GM18505 (cell line): ENCODE measurements at regions not wholly inside any gene's neighbourhood (a gene's known extent, or its start where the extent isn't known, plus 50 kb on each side); places are given as distances from the start of the nearest gene placed in this dataset.

Experiments used
- ATAC-seq: cut with Tn5 transposase; IDR thresholded peaks from one replicate; pipeline ENCODE4 v1.9.1; 2021; ENCODE audit not compliant: unreplicated experiment
- POLR2A ChIP-seq: IDR thresholded peaks from 4 replicates; pipeline ENCODE4 v1.6.1; 2011; ENCODE audit warnings: borderline replicate concordance; ENCODE audit not compliant: insufficient read depth, insufficient read length; ENCODE audit errors: extremely low read depth

GRCh38 chr9:109931623-109932022 lies 151.6 kb downstream of the PALM2AKAP2 start:
- no peak for TF ChIP-seq POLR2A
- ATAC-seq, result no peak

- TF ChIP-seq POLR2A, result no peak
- peak; percentile 56 for ATAC-seq
Measured at GRCh38 chr9:109934136-109934856, 154.3 kb downstream of the PALM2AKAP2 start.

DNA sequence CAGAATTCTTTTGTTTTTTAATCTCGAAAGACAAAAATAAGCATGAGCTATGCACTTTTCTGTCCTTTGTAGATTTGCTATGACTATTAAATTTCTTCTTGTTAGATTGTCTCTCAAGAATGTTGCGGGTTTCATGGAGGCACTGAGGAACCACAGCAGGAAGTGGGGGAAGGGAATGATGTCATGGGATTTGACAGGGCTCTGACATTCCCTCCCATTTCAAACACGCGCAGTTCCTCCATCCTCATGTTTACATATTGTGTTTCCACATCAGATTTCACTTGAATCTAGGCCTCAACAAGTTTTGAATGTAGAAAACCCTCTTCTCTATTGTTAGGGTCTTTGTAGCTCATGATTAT lies 154.8 kb downstream of the PALM2AKAP2 start:
- no peak for ATAC-seq
- TF ChIP-seq POLR2A, result no peak

GRCh38 chr9:109935406-109936087 lies 155.5 kb downstream of the PALM2AKAP2 start:
- TF ChIP-seq POLR2A, result no peak
- ATAC-seq, result peak; percentile 67

DNA sequence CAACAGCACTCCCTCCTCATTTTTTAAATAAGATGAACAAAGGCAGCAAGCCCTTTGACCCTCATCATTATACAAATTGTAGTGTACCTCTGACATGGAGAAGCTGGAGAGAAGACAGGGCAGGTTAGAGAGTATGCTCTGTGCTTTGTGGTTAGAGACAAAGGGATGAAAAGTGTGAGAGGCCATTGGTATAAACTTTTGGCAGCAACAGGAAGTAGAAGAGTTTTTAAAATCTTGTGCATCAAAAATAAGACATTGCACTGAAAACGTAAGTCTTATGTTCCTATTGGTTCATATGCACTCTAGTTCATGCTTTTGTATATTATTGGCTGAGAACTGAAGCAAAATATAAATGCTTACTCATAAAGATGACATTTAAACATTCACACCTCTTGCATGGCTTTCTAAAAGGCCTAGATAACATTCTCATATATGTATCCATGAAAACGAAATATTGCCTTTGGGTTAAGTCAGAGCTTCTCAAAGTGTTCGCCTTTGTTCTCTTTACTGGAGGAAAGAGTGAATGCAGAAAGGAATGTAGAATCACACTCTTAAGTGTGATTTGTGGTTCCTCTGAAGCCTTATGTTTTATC lies 158.0 kb downstream of the PALM2AKAP2 start:
- TF ChIP-seq POLR2A, result no peak
- no peak for ATAC-seq

GRCh38 chr9:109939698-109940342 lies 159.8 kb downstream of the PALM2AKAP2 start:
- ATAC-seq, result no peak
- no peak for TF ChIP-seq POLR2A

DNA sequence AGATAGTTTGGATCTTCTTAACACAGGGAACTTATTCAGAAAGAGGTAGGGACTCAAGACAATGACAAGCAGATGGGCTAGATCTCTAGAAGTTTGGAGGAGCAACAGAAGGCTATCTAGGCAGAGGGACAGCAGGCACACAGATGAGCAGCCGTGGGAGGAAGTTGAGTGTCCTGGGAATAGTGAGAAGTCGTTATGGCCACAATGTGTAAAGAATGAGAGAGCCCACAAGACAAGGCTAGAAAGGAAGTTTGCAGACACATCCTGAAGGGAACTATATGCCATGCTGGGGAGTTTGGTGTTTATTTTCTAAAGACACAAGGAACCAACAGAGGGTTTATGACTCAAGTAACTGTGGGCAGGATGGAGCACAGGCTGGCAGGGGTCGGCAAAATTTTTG lies 160.6 kb downstream of the PALM2AKAP2 start:
- no peak for TF ChIP-seq POLR2A
- no peak for ATAC-seq

DNA sequence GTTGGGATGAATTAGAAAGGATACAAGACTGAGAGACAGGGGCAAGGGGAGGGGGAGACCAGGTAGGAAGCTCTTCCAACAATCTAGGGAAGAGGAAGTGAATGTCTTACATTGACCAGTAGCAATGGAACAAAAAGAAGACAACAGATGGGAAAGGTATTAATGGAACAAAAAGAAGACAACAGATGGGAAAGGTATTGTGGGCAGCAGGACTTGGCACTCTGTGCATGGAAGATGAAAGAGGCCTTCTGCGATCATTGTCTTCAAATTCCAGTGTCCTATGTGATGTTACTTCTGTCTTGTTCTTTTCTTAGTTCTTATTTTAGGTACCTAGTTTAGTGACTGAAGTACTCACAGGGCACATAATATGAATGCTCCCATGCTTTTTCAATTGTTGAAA lies 161.8 kb downstream of the PALM2AKAP2 start:
- ATAC-seq, result no peak
- no peak for TF ChIP-seq POLR2A

DNA sequence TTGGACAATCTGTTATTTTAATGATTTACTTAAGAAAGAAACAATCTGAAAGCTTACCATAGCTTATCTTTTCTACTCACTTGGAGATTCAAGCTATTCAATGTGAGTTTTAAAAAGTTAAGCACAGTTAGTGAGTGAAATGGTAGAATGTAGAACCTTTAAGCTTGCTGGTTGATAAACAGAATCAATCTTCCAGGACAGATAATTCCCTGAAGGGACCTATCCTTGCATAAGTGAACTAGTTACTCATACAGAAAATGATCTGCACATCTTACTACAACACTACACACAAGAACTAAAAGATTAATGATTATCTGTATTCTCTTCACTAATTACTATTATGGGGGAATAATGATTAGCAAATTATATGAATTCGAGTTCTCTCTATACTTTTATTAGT lies 165.6 kb downstream of the PALM2AKAP2 start:
- TF ChIP-seq POLR2A, result no peak
- no peak for ATAC-seq

- ATAC-seq, result no peak
- TF ChIP-seq POLR2A, result no peak
Measured at GRCh38 chr9:109948453-109948852, 168.5 kb downstream of the PALM2AKAP2 start.

DNA sequence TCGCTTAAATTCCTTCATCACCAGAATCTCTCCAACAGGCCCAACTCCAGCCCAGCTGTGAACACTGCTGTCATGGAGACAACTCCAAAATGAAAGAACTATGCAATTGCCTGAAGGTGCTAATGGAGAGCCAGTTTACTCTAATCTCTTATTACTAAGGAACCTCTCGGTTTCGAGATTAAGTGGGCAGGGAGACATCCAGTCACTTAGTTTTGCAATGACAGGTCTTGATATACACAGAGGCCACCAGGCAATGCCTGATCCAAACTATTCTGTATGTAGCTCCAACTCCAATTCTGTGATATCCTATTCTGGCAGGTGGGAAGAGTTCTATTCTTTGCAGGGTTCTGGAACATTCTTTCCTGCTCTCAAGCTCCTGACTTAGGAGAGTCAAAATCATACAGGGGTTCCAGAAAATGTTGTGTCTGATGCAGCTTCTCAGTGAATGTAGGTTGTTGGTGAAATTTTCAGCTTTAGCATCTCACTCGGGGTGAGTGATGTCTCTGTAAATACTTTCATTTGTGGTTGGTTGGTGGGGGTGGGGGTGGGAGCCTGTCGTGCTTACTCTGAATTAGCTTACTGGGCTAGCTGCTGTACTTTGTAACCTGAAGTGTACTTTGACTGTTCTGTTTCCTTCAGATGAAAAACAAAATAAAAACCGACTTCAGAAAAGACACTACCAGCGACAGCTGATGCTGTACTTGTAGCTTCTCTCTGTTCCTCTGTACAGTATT lies 170.9 kb downstream of the PALM2AKAP2 start:
- ATAC-seq, result no peak
- TF ChIP-seq POLR2A, result no peak

- no peak for ATAC-seq
- TF ChIP-seq POLR2A, result no peak
Measured at GRCh38 chr9:109953300-109953699, 173.3 kb downstream of the PALM2AKAP2 start.
